GM18502 (cell line): ENCODE measurements at regions not wholly inside any gene's neighbourhood (a gene's known extent, or its start where the extent isn't known, plus 50 kb on each side); places are given as distances from the start of the nearest gene placed in this dataset.

Experiments used
- ATAC-seq: cut with Tn5 transposase; IDR thresholded peaks from one replicate; pipeline ENCODE4 v1.9.1; 2021; ENCODE audit warnings: mild to moderate bottlenecking; ENCODE audit not compliant: unreplicated experiment, poor library complexity

- ATAC-seq, result no peak
Observed at GRCh38 chr18:45167631-45168280, 447.5 kb upstream of the SLC14A2 start.

- no peak for ATAC-seq
Observed at GRCh38 chr18:45168866-45169600, 446.2 kb upstream of the SLC14A2 start.

GRCh38 chr18:45169610-45170009 lies 445.7 kb upstream of the SLC14A2 start:
- ATAC-seq, result no peak

- ATAC-seq, result no peak
Observed at GRCh38 chr18:45171679-45172191, 443.5 kb upstream of the SLC14A2 start.

GRCh38 chr18:45173327-45173726 lies 441.9 kb upstream of the SLC14A2 start:
- ATAC-seq, result no peak

GRCh38 chr18:45173799-45174519 lies 441.3 kb upstream of the SLC14A2 start:
- peak; percentile 46 for ATAC-seq

GRCh38 chr18:45174629-45175136 lies 440.6 kb upstream of the SLC14A2 start:
- no peak for ATAC-seq

GRCh38 chr18:45175511-45175910 lies 439.8 kb upstream of the SLC14A2 start:
- ATAC-seq, result no peak

GRCh38 chr18:45186832-45187231 lies 428.4 kb upstream of the SLC14A2 start:
- no peak for ATAC-seq

GRCh38 chr18:45191795-45192194 lies 423.5 kb upstream of the SLC14A2 start:
- ATAC-seq, result no peak

GRCh38 chr18:45197526-45197970 lies 417.7 kb upstream of the SLC14A2 start:
- ATAC-seq, result peak; percentile 99

GRCh38 chr18:45198526-45198925 lies 416.8 kb upstream of the SLC14A2 start:
- no peak for ATAC-seq

- no peak for ATAC-seq
Observed at GRCh38 chr18:45201029-45201428, 414.2 kb upstream of the SLC14A2 start.

GRCh38 chr18:45201489-45201888 lies 413.8 kb upstream of the SLC14A2 start:
- no peak for ATAC-seq

- ATAC-seq, result no peak
Observed at GRCh38 chr18:45202061-45202460, 413.2 kb upstream of the SLC14A2 start.

- ATAC-seq, result no peak
Observed at GRCh38 chr18:45203677-45204076, 411.6 kb upstream of the SLC14A2 start.

GRCh38 chr18:45207328-45207727 lies 407.9 kb upstream of the SLC14A2 start:
- no peak for ATAC-seq

GRCh38 chr18:45208164-45208563 lies 407.1 kb upstream of the SLC14A2 start:
- no peak for ATAC-seq

- ATAC-seq, result peak; percentile 98
Observed at GRCh38 chr18:45212181-45213039, 402.9 kb upstream of the SLC14A2 start.

- ATAC-seq, result no peak
Observed at GRCh38 chr18:45213040-45213333, 402.3 kb upstream of the SLC14A2 start.
